Loucy (cell line): ENCODE measurements at regions not wholly inside any gene's neighbourhood (a gene's known extent, or its start where the extent isn't known, plus 50 kb on each side); places are given as distances from the start of the nearest gene placed in this dataset.

Experiments
- H2AFZ ChIP-seq: fragments of 200-600 bp; sonication (generic); 2 replicates; pipeline ENCODE4 v1.6.0; 2016; ENCODE audit warnings: antibody characterized with exemption, mild to moderate bottlenecking, low read length, moderate library complexity
- H3F3A ChIP-seq: fragments of 200-600 bp; 2 replicates; pipeline ENCODE4 v1.6.0; 2016; ENCODE audit warnings: antibody characterized with exemption, low read depth, mild to moderate bottlenecking
- H3K27me3 ChIP-seq: fragments of 200-600 bp; sonication (generic); 2 replicates; pipeline ENCODE4 v1.6.1; 2014; ENCODE audit warnings: low read length, mild to moderate bottlenecking; ENCODE audit not compliant: insufficient read depth, poor library complexity, severe bottlenecking
- H3K36me3 ChIP-seq: fragments of 200-600 bp; sonication (generic); 2 replicates; pipeline ENCODE4 v1.6.1; 2016; ENCODE audit warnings: low read length; ENCODE audit not compliant: insufficient read depth
- H3K4me1 ChIP-seq: fragments of 200-600 bp; sonication (generic); 2 replicates; pipeline ENCODE4 v1.5.1; 2014; ENCODE audit warnings: low read length, mild to moderate bottlenecking; ENCODE audit not compliant: insufficient read depth, poor library complexity, severe bottlenecking
- H3K4me2 ChIP-seq: fragments of 200-600 bp; sonication (generic); 2 replicates; pipeline ENCODE4 v1.6.0; 2014; ENCODE audit warnings: antibody characterized with exemption, low read length, low read depth, mild to moderate bottlenecking; ENCODE audit not compliant: poor library complexity, severe bottlenecking
- H3K4me3 ChIP-seq: fragments of 200-600 bp; sonication (generic); 2 replicates; pipeline ENCODE4 v1.5.1; 2014; ENCODE audit warnings: low read length, mild to moderate bottlenecking, mixed read lengths; ENCODE audit not compliant: poor library complexity, severe bottlenecking
- H3K79me2 ChIP-seq: fragments of 200-600 bp; sonication (generic); 2 replicates; pipeline ENCODE4 v1.6.1; 2014; ENCODE audit warnings: low read length; ENCODE audit not compliant: insufficient read depth
- H3K9ac ChIP-seq: fragments of 200-600 bp; sonication (generic); 2 replicates; pipeline ENCODE4 v1.6.0; 2014; ENCODE audit warnings: mild to moderate bottlenecking, low read depth, low read length, moderate library complexity; ENCODE audit not compliant: poor library complexity, severe bottlenecking
- H3K9me2 ChIP-seq: fragments of 200-600 bp; sonication (generic); replicated peaks from 2 replicates; pipeline ENCODE4 v1.6.1; 2016; ENCODE audit warnings: low read depth, low read length, mixed read lengths
- H3K9me3 ChIP-seq: fragments of 200-600 bp; sonication (generic); 2 replicates; pipeline ENCODE4 v1.6.1; 2014; ENCODE audit warnings: mild to moderate bottlenecking, antibody characterized with exemption, low read length, low read depth; ENCODE audit not compliant: insufficient read depth
- H4K20me1 ChIP-seq: fragments of 200-600 bp; sonication (generic); 2 replicates; pipeline ENCODE4 v1.6.0; 2014; ENCODE audit warnings: antibody characterized with exemption, low read length, mild to moderate bottlenecking; ENCODE audit not compliant: insufficient read depth, poor library complexity, severe bottlenecking
- CTCF ChIP-seq: fragments of 200-600 bp; sonication (generic); conservative IDR thresholded peaks from 2 replicates; pipeline ENCODE4 v1.5.1; 2014; ENCODE audit warnings: mild to moderate bottlenecking, antibody characterized with exemption, low read length
- EZH2phosphoT487 ChIP-seq: fragments of 200-600 bp; IDR thresholded peaks from 2 replicates; pipeline ENCODE4 v1.6.1; 2018; ENCODE audit warnings: antibody characterized with exemption, mild to moderate bottlenecking, moderate library complexity, borderline replicate concordance

- no peaks in the 10 kb centered on the region for H3K4me1 ChIP-seq
- TF ChIP-seq EZH2phosphoT487, result no peak
- no peak for TF ChIP-seq CTCF
- no peaks in the 10 kb centered on the region for H3K36me3 ChIP-seq
- H4K20me1 ChIP-seq, result no peaks in the 10 kb centered on the region
- no peak overlapping the region for H3K9ac ChIP-seq
- H3K4me2 ChIP-seq, result no peak overlapping the region
- H3K9me2 ChIP-seq, result no peaks in the 10 kb centered on the region
- no peaks in the 10 kb centered on the region for H3K9me3 ChIP-seq
- no peak overlapping the region for H3K4me3 ChIP-seq
- no peaks in the 10 kb centered on the region for H3F3A ChIP-seq
- H2AFZ ChIP-seq, result no peak overlapping the region
- no peaks in the 10 kb centered on the region for H3K79me2 ChIP-seq
- no peaks in the 10 kb centered on the region for H3K27me3 ChIP-seq
These were observed 1010.7 kb downstream of the TDRD15 start for GRCh38 chr2:22134421-22134820.

GRCh38 chr2:22136446-22136845 is 1012.7 kb downstream of the TDRD15 start:
- Histone ChIP-seq H3K9me2 (no peaks in the 10 kb centered on the region), H3K4me2 (no peak overlapping the region), H3K79me2 (no peaks in the 10 kb centered on the region), H3K27me3 (no peaks in the 10 kb centered on the region), H3K4me3 (no peak overlapping the region), H3K9ac (no peak overlapping the region), H3F3A (no peaks in the 10 kb centered on the region), H2AFZ (no peak overlapping the region), H4K20me1 (no peaks in the 10 kb centered on the region), H3K9me3 (no peaks in the 10 kb centered on the region), H3K4me1 (no peaks in the 10 kb centered on the region), H3K36me3 (no peaks in the 10 kb centered on the region)
- TF ChIP-seq EZH2phosphoT487 (no peak), CTCF (no peak)

GRCh38 chr2:22143840-22144239 is 1020.1 kb downstream of the TDRD15 start:
- no peaks in the 10 kb centered on the region for H3K36me3 ChIP-seq
- H4K20me1 ChIP-seq, result no peaks in the 10 kb centered on the region
- TF ChIP-seq EZH2phosphoT487 (no peak), CTCF (no peak)
- H3K4me3 ChIP-seq, result no peak overlapping the region
- H3K79me2 ChIP-seq, result no peaks in the 10 kb centered on the region
- H3K27me3 ChIP-seq, result no peaks in the 10 kb centered on the region
- no peak overlapping the region for H2AFZ ChIP-seq
- no peaks in the 10 kb centered on the region for H3F3A ChIP-seq
- H3K9me3 ChIP-seq, result no peaks in the 10 kb centered on the region
- H3K4me2 ChIP-seq, result no peak overlapping the region
- no peaks in the 10 kb centered on the region for H3K4me1 ChIP-seq
- H3K9ac ChIP-seq, result no peak overlapping the region
- no peaks in the 10 kb centered on the region for H3K9me2 ChIP-seq
